ENCODE measurements at regions not wholly inside any gene's neighbourhood (a gene's known extent, or its start where the extent isn't known, plus 50 kb on each side); places are given as distances from the start of the nearest gene placed in this dataset.

- H4K20me1 ChIP-seq (replicated peaks; ENCODE audit: control insufficient read depth, insufficient read depth, low read length) = no peaks in the 10 kb centered on the region
- in situ Hi-C loops (cut with MboI) (no loop called here), intact Hi-C loops (cut with micrococcal nuclease) (no loop called here)
- no peaks in the 10 kb centered on the region for H3K9me1 ChIP-seq (ENCODE audit: control insufficient read depth, insufficient read depth, low read length)
- 2% methylated on average over 24 of the region's 28 CpGs for WGBS (ENCODE audit: insufficient coverage, low coverage, missing lambda C conversion rate)
- H3K27ac ChIP-seq (ENCODE audit: extremely low read depth, low read depth, low read length) = no peak overlapping the region
- no peak overlapping the region for H3K9ac ChIP-seq (ENCODE audit: insufficient read depth in 1 of 2, low read depth in 2 of 2, low read length in 2 of 2)
- H3K4me1 ChIP-seq (replicated peaks in 1 of 2; ENCODE audit: control insufficient read depth in 2 of 2, insufficient read depth in 2 of 2, low read length in 2 of 2) = no peaks in the 10 kb centered on the region
- FAIRE-seq (no peak), DNase-seq (ENCODE audit: extremely low read depth in 1 of 4, low spot score in 3 of 4) (peak in 2 of 4 experiments; percentile 16 to 31), ATAC-seq (peak; percentile 88)
- H3K36me3 ChIP-seq (ENCODE audit: control insufficient read depth, insufficient read depth, low read length) = no peaks in the 10 kb centered on the region
- no peaks in the 10 kb centered on the region for H3K79me2 ChIP-seq (ENCODE audit: control insufficient read depth, insufficient read depth, low read length)
- no peak overlapping the region for H3K4me2 ChIP-seq (ENCODE audit: insufficient read depth, low read length)
- no TSS peak for BruUV-seq (replicated peaks)
- H3K27me3 ChIP-seq (ENCODE audit: control insufficient read depth in 2 of 2, insufficient read depth in 2 of 2, low read length in 2 of 2) = no peaks in the 10 kb centered on the region
- CTCF ChIA-PET (ENCODE audit: low intra/inter-chr PET ratio) = no interaction called here
- POLR2A ChIA-PET = interaction anchor here (0.5 kb wide), 1 partner anchor 11 kb away, joined by 3 read pairs; no protein-coding TSS in a partner anchor
- no peaks in the 10 kb centered on the region for H3K9me3 ChIP-seq (replicated peaks; ENCODE audit: control insufficient read depth, insufficient read depth, low read depth, low read length)
- no peak overlapping the region for H3K4me3 ChIP-seq
- H2AFZ ChIP-seq (ENCODE audit: low read depth, low read length) = no peak overlapping the region
- peak; percentile 31; the same call in 1 of the 2 replicates for TF ChIP-seq CXXC5 (CRISPR knock-in tag; IDR thresholded peaks at IDR 0.05)
- TF ChIP-seq ZNF668 (CRISPR knock-in tag; IDR thresholded peaks at IDR 0.05) = no peak
- no peak for TF ChIP-seq POLR2G (IDR thresholded peaks at IDR 0.05; ENCODE audit: low read depth, low read length)
- TF ChIP-seq, protein P1, sequence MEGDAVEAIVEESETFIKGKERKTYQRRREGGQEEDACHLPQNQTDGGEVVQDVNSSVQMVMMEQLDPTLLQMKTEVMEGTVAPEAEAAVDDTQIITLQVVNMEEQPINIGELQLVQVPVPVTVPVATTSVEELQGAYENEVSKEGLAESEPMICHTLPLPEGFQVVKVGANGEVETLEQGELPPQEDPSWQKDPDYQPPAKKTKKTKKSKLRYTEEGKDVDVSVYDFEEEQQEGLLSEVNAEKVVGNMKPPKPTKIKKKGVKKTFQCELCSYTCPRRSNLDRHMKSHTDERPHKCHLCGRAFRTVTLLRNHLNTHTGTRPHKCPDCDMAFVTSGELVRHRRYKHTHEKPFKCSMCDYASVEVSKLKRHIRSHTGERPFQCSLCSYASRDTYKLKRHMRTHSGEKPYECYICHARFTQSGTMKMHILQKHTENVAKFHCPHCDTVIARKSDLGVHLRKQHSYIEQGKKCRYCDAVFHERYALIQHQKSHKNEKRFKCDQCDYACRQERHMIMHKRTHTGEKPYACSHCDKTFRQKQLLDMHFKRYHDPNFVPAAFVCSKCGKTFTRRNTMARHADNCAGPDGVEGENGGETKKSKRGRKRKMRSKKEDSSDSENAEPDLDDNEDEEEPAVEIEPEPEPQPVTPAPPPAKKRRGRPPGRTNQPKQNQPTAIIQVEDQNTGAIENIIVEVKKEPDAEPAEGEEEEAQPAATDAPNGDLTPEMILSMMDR (IDR thresholded peaks at IDR 0.05 in 2 of 3, conservative IDR thresholded peaks at IDR 0.05 in 1 of 3; ENCODE audit: insufficient read depth in 2 of 3, low read depth in 1 of 3, low read length in 3 of 3) = peak in 2 of 3 experiments; percentile 20 to 23; a peak in 3 of 6 replicates
- TF ChIP-seq CTCFL (IDR thresholded peaks at IDR 0.05; ENCODE audit: borderline replicate concordance, insufficient read depth, low read depth, low read length, poor library complexity, severe bottlenecking) = peak; percentile 49
- TF ChIP-seq CBFA2T3 (IDR thresholded peaks at IDR 0.05) = no peak
- TF ChIP-seq GMEB1 (CRISPR knock-in tag; IDR thresholded peaks at IDR 0.05) = peak; percentile 57; the same call in 1 of the 2 replicates
- no peak for TF ChIP-seq ZNF76 (CRISPR knock-in tag; IDR thresholded peaks at IDR 0.05; ENCODE audit: borderline replicate concordance)
- peak; percentile 78; the same call in 1 of the 2 replicates for TF ChIP-seq ZBTB17 (CRISPR knock-in tag; IDR thresholded peaks at IDR 0.05)
- no peak for TF ChIP-seq HDGF (IDR thresholded peaks at IDR 0.05)
- no peak for TF ChIP-seq GABPA (tag; conservative IDR thresholded peaks at IDR 0.05; ENCODE audit: low read depth)
- peak; percentile 39 to 41; a peak in 3 of 4 replicates for TF ChIP-seq RAD21 (CRISPR knock-in tag; conservative IDR thresholded peaks at IDR 0.05 in 1 of 2, IDR thresholded peaks at IDR 0.05 in 1 of 2)
- TF ChIP-seq THRA (IDR thresholded peaks at IDR 0.05) = no peak
- TF ChIP-seq HEY1 (CRISPR knock-in tag; IDR thresholded peaks at IDR 0.05; ENCODE audit: borderline replicate concordance) = no peak
- no peak for TF ChIP-seq FOSL1 (tag; conservative IDR thresholded peaks at IDR 0.05)
- no peak for TF ChIP-seq PYGO2 (tag; IDR thresholded peaks at IDR 0.05)
Measured at GRCh38 chr16:35492225-35492624, 2032.8 kb downstream of the TP53TG3F start.

Data from K562 (cell line).